ENCODE measurements at regions not wholly inside any gene's neighbourhood (a gene's known extent, or its start where the extent isn't known, plus 50 kb on each side); places are given as distances from the start of the nearest gene placed in this dataset.

GRCh38 chr2:152822676-152823075 is 104.3 kb downstream of the ARL6IP6 start:
- Histone ChIP-seq H3K36me3 (no peaks in the 10 kb centered on the region), H3K9me3 (no peaks in the 10 kb centered on the region), H3K27ac (no peak overlapping the region), H3K4me1 (no peaks in the 10 kb centered on the region), H3K27me3 (no peaks in the 10 kb centered on the region), H3K4me3 (no peak overlapping the region)
- WGBS, result 42% methylated on average over 5 of the region's 5 CpGs
- TF ChIP-seq CTCF (IDR thresholded peaks at IDR 0.05), result no peak
- TF ChIP-seq EP300 (IDR thresholded peaks at IDR 0.05), result no peak
- no peak for TF ChIP-seq POLR2AphosphoS5 (IDR thresholded peaks at IDR 0.05)
- TF ChIP-seq POLR2A (IDR thresholded peaks at IDR 0.05), result no peak
- DNase-seq (ENCODE audit: low spot score in 2 of 2), result no peak

- no peak for TF ChIP-seq EP300 (IDR thresholded peaks at IDR 0.05)
- TF ChIP-seq POLR2A (IDR thresholded peaks at IDR 0.05), result no peak
- no peak for TF ChIP-seq POLR2AphosphoS5 (IDR thresholded peaks at IDR 0.05)
- TF ChIP-seq CTCF (IDR thresholded peaks at IDR 0.05), result no peak
- no peak for DNase-seq (ENCODE audit: low spot score in 2 of 2)
- Histone ChIP-seq H3K9me3 (no peaks in the 10 kb centered on the region), H3K27me3 (no peaks in the 10 kb centered on the region), H3K4me1 (no peaks in the 10 kb centered on the region), H3K36me3 (no peaks in the 10 kb centered on the region), H3K27ac (no peak overlapping the region), H3K4me3 (no peak overlapping the region)
- 100% methylated on average over 1 of the region's 1 CpG for WGBS
Measured at GRCh38 chr2:152820048-152820447, 101.6 kb downstream of the ARL6IP6 start.

GRCh38 chr2:152815634-152816257 is 97.3 kb downstream of the ARL6IP6 start:
- 82% methylated on average over 3 of the region's 3 CpGs for WGBS
- H3K27ac ChIP-seq, result no peak overlapping the region
- TF ChIP-seq EP300 (IDR thresholded peaks at IDR 0.05), result no peak
- TF ChIP-seq POLR2A (IDR thresholded peaks at IDR 0.05), result no peak
- TF ChIP-seq CTCF (IDR thresholded peaks at IDR 0.05), result no peak
- no peak for TF ChIP-seq POLR2AphosphoS5 (IDR thresholded peaks at IDR 0.05)
- no peak overlapping the region for H3K4me3 ChIP-seq
- peaks cover 9% of the 10 kb centered on the region for H3K9me3 ChIP-seq
- H3K36me3 ChIP-seq, result no peaks in the 10 kb centered on the region
- DNase-seq (ENCODE audit: low spot score in 2 of 2), result no peak
- no peaks in the 10 kb centered on the region for H3K27me3 ChIP-seq
- no peaks in the 10 kb centered on the region for H3K4me1 ChIP-seq

GRCh38 chr2:152814475-152815030 is 96.1 kb downstream of the ARL6IP6 start:
- Histone ChIP-seq H3K27ac (no peak overlapping the region), H3K4me3 (no peak overlapping the region), H3K36me3 (no peaks in the 10 kb centered on the region), H3K4me1 (no peaks in the 10 kb centered on the region), H3K9me3 (peaks cover 9% of the 10 kb centered on the region), H3K27me3 (no peaks in the 10 kb centered on the region)
- 50% methylated on average over 5 of the region's 5 CpGs for whole genome bisulfite sequencing
- DNase-seq (ENCODE audit: low spot score in 2 of 2), result no peak
- TF ChIP-seq EP300 (IDR thresholded peaks at IDR 0.05), result no peak
- no peak for TF ChIP-seq POLR2AphosphoS5 (IDR thresholded peaks at IDR 0.05)
- TF ChIP-seq CTCF (IDR thresholded peaks at IDR 0.05), result no peak
- TF ChIP-seq POLR2A (IDR thresholded peaks at IDR 0.05), result no peak

- H3K4me3 ChIP-seq, result no peak overlapping the region
- H3K36me3 ChIP-seq, result no peaks in the 10 kb centered on the region
- DNase-seq (ENCODE audit: low spot score in 2 of 2), result no peak
- no peak overlapping the region for H3K27ac ChIP-seq
- TF ChIP-seq EP300 (IDR thresholded peaks at IDR 0.05) (no peak), POLR2AphosphoS5 (IDR thresholded peaks at IDR 0.05) (no peak), CTCF (IDR thresholded peaks at IDR 0.05) (no peak), POLR2A (IDR thresholded peaks at IDR 0.05) (no peak)
- H3K27me3 ChIP-seq, result no peaks in the 10 kb centered on the region
- H3K4me1 ChIP-seq, result no peaks in the 10 kb centered on the region
- peaks cover 9% of the 10 kb centered on the region for H3K9me3 ChIP-seq
Measured at GRCh38 chr2:152813351-152813750, 94.9 kb downstream of the ARL6IP6 start.
